Thyroid gland (tissue), 4 donors: ENCODE measurements at regions not wholly inside any gene's neighbourhood (a gene's known extent, or its start where the extent isn't known, plus 50 kb on each side); places are given as distances from the start of the nearest gene placed in this dataset.

ENCODE experiments used
- DNase-seq, 2 donors: peaks; one replicate each; pipeline ENCODE4 v3.0.0-alpha.2; 2019
- H3K27ac ChIP-seq, 3 donors: fragments of 200-600 bp; sonication (generic); 1 replicate in 2 of 3; 2 replicates in 1 of 3; pipeline ENCODE4 v1.5.1; 2016 to 2019; ENCODE audit warnings: mild to moderate bottlenecking in 1 of 3, moderate library complexity in 1 of 3
- H3K27me3 ChIP-seq: fragments of 200-600 bp; sonication (generic); one replicate; pipeline ENCODE4 v1.5.1; 2019
- H3K36me3 ChIP-seq, 2 donors: fragments of 200-600 bp; sonication (generic); one replicate each; pipeline ENCODE4 v1.5.1; 2016 to 2019
- H3K4me1 ChIP-seq, 2 donors: fragments of 200-600 bp; sonication (generic); one replicate each; pipeline ENCODE4 v1.5.1; 2017 to 2019
- H3K4me3 ChIP-seq, 3 donors: fragments of 200-600 bp; sonication (generic); replicated peaks in 1 of 3; 1 replicate in 2 of 3; 2 replicates in 1 of 3; pipeline ENCODE4 v1.5.1; 2016; ENCODE audit warnings: mild to moderate bottlenecking in 1 of 3
- H3K9me3 ChIP-seq: fragments of 200-600 bp; sonication (generic); one replicate; pipeline ENCODE4 v1.5.1; 2017
- POLR2A ChIP-seq, 2 donors: fragments of 450-650 bp; IDR thresholded peaks; one replicate each; pipeline ENCODE4 v1.6.1; 2017; ENCODE audit warnings: antibody characterized with exemption in 2 of 2, mild to moderate bottlenecking in 2 of 2, moderate library complexity in 1 of 2
- WGBS, 2 donors: methylation state at CpG; one replicate each; pipeline ENCODE4 v1.1.5; 2017; 5-methylcytosine and 5-hydroxymethylcytosine counted together
- intact Hi-C: fragments of 100-400 bp; cut with DNase I; formaldehyde crosslinking; loops from one replicate; pipeline ENCODE4 v1.15.1; 2023
- TF ChIP-seq, protein P1 (sequence below), 6 experiments: fragments of 200-600 bp in 3 of 6; fragments of 450-650 bp in 3 of 6; sonication (generic) in 3 of 6; IDR thresholded peaks; one replicate each; pipeline ENCODE4 v1.5.1; 2016 to 2019; ENCODE audit warnings: antibody characterized with exemption in 6 of 6, mild to moderate bottlenecking in 2 of 6, inconsistent platforms in 1 of 6, moderate library complexity in 1 of 6

DNA sequence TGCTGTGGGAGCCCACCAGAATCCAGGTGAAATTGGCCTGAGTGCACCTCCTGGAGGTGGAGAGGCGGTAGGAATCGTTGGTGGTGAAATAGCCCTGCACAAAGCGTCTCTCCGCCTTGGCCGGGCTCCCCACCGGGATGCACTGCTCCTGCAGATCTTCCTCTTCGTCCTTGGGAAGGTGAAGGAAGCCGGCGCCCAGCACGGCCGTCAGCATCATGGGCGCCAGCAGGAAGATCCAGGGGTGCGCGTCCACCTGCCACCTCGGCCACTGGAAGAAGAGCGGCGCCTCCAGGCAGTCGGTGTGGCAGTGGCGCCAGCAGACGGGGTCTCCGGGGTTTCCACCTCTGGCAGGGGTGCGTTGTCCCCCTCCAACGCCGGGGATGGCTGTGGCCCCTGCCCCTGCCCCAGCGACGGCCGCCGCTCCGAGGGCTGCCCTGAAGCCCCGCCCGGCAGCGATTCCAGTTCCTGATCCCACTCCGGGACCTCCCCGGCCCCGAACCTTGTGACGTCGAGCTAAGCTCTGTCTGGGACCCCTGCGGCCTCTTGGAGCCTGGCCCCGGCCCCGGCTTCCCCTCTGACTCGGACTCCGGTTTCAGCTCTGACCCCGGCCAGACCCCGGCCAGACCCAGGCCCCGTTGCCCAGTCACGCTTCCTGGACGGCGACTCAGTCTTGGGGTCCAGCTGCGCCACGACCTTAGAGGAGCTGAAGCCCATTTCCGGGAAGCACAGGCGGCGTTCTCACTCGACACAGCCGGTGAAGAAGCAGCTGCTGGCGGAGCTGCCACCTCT lies 91.9 kb downstream of the CD164 start:
- DNase-seq, result no peak
- WGBS, 2 donors, result 73 to 75% methylated on average over 36 to 55 of the region's 56 CpGs
- Histone ChIP-seq H3K27ac (no peak overlapping the region), H3K27me3 (no peaks in the 10 kb centered on the region), H3K4me3 (no peak overlapping the region), H3K9me3 (no peaks in the 10 kb centered on the region), H3K36me3 (no peaks in the 10 kb centered on the region), H3K4me1 (no peaks in the 10 kb centered on the region)
- intact Hi-C loops, result no loop called here
- no peak for TF ChIP-seq POLR2A (IDR thresholded peaks at IDR 0.05)
- TF ChIP-seq, protein P1, sequence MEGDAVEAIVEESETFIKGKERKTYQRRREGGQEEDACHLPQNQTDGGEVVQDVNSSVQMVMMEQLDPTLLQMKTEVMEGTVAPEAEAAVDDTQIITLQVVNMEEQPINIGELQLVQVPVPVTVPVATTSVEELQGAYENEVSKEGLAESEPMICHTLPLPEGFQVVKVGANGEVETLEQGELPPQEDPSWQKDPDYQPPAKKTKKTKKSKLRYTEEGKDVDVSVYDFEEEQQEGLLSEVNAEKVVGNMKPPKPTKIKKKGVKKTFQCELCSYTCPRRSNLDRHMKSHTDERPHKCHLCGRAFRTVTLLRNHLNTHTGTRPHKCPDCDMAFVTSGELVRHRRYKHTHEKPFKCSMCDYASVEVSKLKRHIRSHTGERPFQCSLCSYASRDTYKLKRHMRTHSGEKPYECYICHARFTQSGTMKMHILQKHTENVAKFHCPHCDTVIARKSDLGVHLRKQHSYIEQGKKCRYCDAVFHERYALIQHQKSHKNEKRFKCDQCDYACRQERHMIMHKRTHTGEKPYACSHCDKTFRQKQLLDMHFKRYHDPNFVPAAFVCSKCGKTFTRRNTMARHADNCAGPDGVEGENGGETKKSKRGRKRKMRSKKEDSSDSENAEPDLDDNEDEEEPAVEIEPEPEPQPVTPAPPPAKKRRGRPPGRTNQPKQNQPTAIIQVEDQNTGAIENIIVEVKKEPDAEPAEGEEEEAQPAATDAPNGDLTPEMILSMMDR (IDR thresholded peaks at IDR 0.05), result no peak

DNA sequence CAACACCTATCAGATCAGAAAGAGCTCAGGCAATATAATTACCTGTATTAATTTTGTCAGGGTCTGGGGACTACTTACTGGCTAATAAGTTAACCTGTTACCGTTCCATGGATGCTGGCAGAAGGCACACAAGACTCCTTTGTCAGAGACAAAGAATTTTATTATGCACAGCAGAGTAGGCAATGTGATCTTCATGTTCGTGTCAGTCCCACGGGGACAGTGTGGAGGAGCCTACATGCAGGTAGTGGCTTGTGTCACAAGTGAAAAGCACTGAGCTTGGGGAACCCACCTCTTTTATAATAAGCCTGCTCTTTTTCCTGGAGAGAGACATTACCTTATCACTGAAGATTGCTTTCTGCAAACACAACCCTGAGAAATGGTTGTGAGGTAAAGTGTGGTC lies 96.9 kb downstream of the CD164 start:
- no peak overlapping the region for H3K4me3 ChIP-seq
- H3K27ac ChIP-seq, result no peak overlapping the region
- no peak for DNase-seq
- intact Hi-C loops, result no loop called here
- H3K27me3 ChIP-seq, result no peaks in the 10 kb centered on the region
- no peaks in the 10 kb centered on the region for H3K36me3 ChIP-seq
- H3K4me1 ChIP-seq, result no peaks in the 10 kb centered on the region
- 87 to 91% methylated on average over 3 of the region's 3 CpGs for WGBS, 2 donors
- TF ChIP-seq, protein P1 (IDR thresholded peaks at IDR 0.05), result no peak
- TF ChIP-seq POLR2A (IDR thresholded peaks at IDR 0.05), result no peak
- no peaks in the 10 kb centered on the region for H3K9me3 ChIP-seq

DNA sequence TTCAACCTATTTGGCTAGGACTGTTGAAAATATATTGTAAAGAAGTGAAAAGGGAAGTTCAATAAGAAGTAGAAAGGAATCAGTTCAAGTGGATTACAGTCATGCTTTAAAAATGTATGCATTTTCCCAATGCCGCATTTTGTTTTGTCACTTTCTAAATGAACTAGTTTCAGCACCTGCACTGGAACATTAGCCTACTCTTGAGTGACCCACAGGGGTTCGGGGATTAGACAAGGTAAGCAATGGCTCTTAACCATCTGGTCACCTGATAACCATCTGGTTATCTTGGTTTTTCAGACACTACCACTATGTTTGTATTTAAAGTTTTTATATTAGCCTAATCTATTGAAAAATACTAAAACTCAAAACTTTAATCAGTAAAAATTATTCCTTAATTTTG lies 97.6 kb downstream of the CD164 start:
- H3K27me3 ChIP-seq, result no peaks in the 10 kb centered on the region
- no peaks in the 10 kb centered on the region for H3K36me3 ChIP-seq
- intact Hi-C loops, result no loop called here
- no peak for TF ChIP-seq POLR2A (IDR thresholded peaks at IDR 0.05)
- TF ChIP-seq, protein P1 (IDR thresholded peaks at IDR 0.05), result no peak
- no peaks in the 10 kb centered on the region for H3K9me3 ChIP-seq
- 87 to 94% methylated on average over 2 of the region's 2 CpGs for WGBS, 2 donors
- no peak overlapping the region for H3K4me3 ChIP-seq
- no peak for DNase-seq
- no peaks in the 10 kb centered on the region for H3K4me1 ChIP-seq
- no peak overlapping the region for H3K27ac ChIP-seq

DNA sequence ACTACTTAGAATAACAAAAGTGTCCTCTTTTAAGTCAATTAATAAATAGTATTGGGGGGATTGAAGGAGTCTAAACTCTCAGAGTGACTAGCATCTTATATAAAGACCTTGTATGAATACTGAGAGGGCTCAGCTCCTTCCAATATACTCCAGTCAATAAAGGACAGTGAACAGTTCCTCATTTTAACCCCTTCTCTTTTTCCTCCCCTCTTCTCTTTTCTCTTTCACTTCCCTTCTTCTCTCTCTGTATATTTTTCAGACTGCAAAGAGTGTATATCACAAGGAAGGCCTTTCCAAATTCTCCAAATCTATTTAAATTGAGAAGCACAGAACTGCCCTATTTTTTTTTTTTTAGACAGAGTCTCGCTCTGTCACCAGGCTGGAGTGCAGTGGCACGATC lies 99.5 kb downstream of the CD164 start:
- no peak overlapping the region for H3K4me3 ChIP-seq
- TF ChIP-seq POLR2A (IDR thresholded peaks at IDR 0.05), result no peak
- TF ChIP-seq, protein P1 (IDR thresholded peaks at IDR 0.05), result no peak
- 94 to 97% methylated on average over 2 of the region's 2 CpGs for whole genome bisulfite sequencing, 2 donors
- H3K27ac ChIP-seq, result no peak overlapping the region
- no peaks in the 10 kb centered on the region for H3K9me3 ChIP-seq
- no peaks in the 10 kb centered on the region for H3K4me1 ChIP-seq
- no peaks in the 10 kb centered on the region for H3K27me3 ChIP-seq
- no peaks in the 10 kb centered on the region for H3K36me3 ChIP-seq
- intact Hi-C loops, result no loop called here
- no peak for DNase-seq

DNA sequence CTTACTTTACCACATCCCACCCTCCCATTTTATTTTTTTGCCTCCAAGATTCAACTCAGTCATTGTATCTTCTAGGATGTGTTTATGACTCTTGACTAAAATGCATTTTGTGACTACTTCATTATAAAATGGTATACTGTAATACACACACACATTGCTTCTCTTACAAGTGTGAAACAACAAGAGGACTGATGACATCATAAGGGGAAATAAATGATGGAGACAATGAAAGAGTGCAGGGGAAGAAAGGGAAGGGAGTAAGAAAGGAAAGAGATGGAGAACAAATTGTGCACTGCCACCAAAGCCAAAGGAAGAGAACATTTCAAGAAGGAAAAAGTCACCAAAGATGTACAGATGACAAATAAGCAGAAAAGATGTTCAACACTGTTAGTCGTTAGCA lies 102.6 kb downstream of the CD164 start:
- no peaks in the 10 kb centered on the region for H3K27me3 ChIP-seq
- 84 to 93% methylated on average over 1 of the region's 1 CpG for WGBS, 2 donors

More for the DNA sequence above, 102.6 kb downstream of the CD164 start:
- intact Hi-C loops, result no loop called here
- Histone ChIP-seq H3K9me3 (no peaks in the 10 kb centered on the region), H3K36me3 (no peaks in the 10 kb centered on the region), H3K4me1 (no peaks in the 10 kb centered on the region), H3K4me3 (no peak overlapping the region), H3K27ac (no peak overlapping the region)
- TF ChIP-seq, protein P1 (IDR thresholded peaks at IDR 0.05), result no peak
- no peak for TF ChIP-seq POLR2A (IDR thresholded peaks at IDR 0.05)
- no peak for DNase-seq
